GM18502 (cell line): ENCODE measurements at regions not wholly inside any gene's neighbourhood (a gene's known extent, or its start where the extent isn't known, plus 50 kb on each side); places are given as distances from the start of the nearest gene placed in this dataset.

ENCODE experiments used
- ATAC-seq: cut with Tn5 transposase; IDR thresholded peaks from one replicate; pipeline ENCODE4 v1.9.1; 2021; ENCODE audit warnings: mild to moderate bottlenecking; ENCODE audit not compliant: unreplicated experiment, poor library complexity

GRCh38 chr3:115513416-115513800 lies 109.9 kb upstream of the GAP43 start:
- ATAC-seq, result no peak

- no peak for ATAC-seq
These were observed 105.8 kb upstream of the GAP43 start for GRCh38 chr3:115517457-115518050.

- ATAC-seq, result no peak
These were observed 105.0 kb upstream of the GAP43 start for GRCh38 chr3:115518100-115518852.

- ATAC-seq, result no peak
These were observed 103.1 kb upstream of the GAP43 start for GRCh38 chr3:115520241-115520640.

GRCh38 chr3:115520651-115521245 lies 102.6 kb upstream of the GAP43 start:
- ATAC-seq, result no peak

GRCh38 chr3:115523458-115523857 lies 99.9 kb upstream of the GAP43 start:
- no peak for ATAC-seq

- ATAC-seq, result no peak
These were observed 98.8 kb upstream of the GAP43 start for GRCh38 chr3:115524549-115524948.

GRCh38 chr3:115525731-115526130 lies 97.6 kb upstream of the GAP43 start:
- ATAC-seq, result no peak

- no peak for ATAC-seq
These were observed 90.1 kb upstream of the GAP43 start for GRCh38 chr3:115533218-115533617.

GRCh38 chr3:115536171-115536570 lies 87.1 kb upstream of the GAP43 start:
- ATAC-seq, result no peak

GRCh38 chr3:115537669-115538068 lies 85.6 kb upstream of the GAP43 start:
- ATAC-seq, result no peak

GRCh38 chr3:115547207-115547606 lies 76.1 kb upstream of the GAP43 start:
- ATAC-seq, result no peak

- ATAC-seq, result no peak
These were observed 74.7 kb upstream of the GAP43 start for GRCh38 chr3:115548611-115549010.

GRCh38 chr3:115549071-115549470 lies 74.2 kb upstream of the GAP43 start:
- ATAC-seq, result no peak

- no peak for ATAC-seq
These were observed 73.0 kb upstream of the GAP43 start for GRCh38 chr3:115550285-115550761.

GRCh38 chr3:115551016-115551415 lies 72.3 kb upstream of the GAP43 start:
- ATAC-seq, result no peak

- ATAC-seq, result no peak
These were observed 71.3 kb upstream of the GAP43 start for GRCh38 chr3:115552007-115552406.

- no peak for ATAC-seq
These were observed 69.4 kb upstream of the GAP43 start for GRCh38 chr3:115553796-115554486.

GRCh38 chr3:115554487-115554807 lies 68.9 kb upstream of the GAP43 start:
- no peak for ATAC-seq

GRCh38 chr3:115562636-115563267 lies 60.6 kb upstream of the GAP43 start:
- ATAC-seq, result no peak

- no peak for ATAC-seq
These were observed 59.3 kb upstream of the GAP43 start for GRCh38 chr3:115563984-115564383.
